Astrocyte (in vitro differentiated cells and primary cell): ENCODE measurements at regions not wholly inside any gene's neighbourhood (a gene's known extent, or its start where the extent isn't known, plus 50 kb on each side); places are given as distances from the start of the nearest gene placed in this dataset.

Experiments used
- DNase-seq: peaks from one replicate; pipeline ENCODE4 v3.0.0-alpha.2; 2010; ENCODE audit warnings: low read depth
- FAIRE-seq: peaks from 2 replicates; lab custom pipeline; 2011; peaks lifted over from hg19 to GRCh38; lab: Jason Lieb, UNC
- H2AFZ ChIP-seq: 2 replicates; pipeline ENCODE4 v1.6.0; 2012; ENCODE audit warnings: low read depth, low read length, inconsistent platforms
- H3K27ac ChIP-seq: 2 replicates; pipeline ENCODE4 v1.5.1; 2011; ENCODE audit warnings: low read depth, low read length, inconsistent platforms
- H3K27me3 ChIP-seq: 2 replicates; pipeline ENCODE4 v1.6.0; 2011; ENCODE audit warnings: low read length, inconsistent platforms; ENCODE audit not compliant: insufficient read depth
- H3K36me3 ChIP-seq: 2 replicates; pipeline ENCODE4 v1.5.1; 2011; ENCODE audit warnings: low read length, inconsistent platforms; ENCODE audit not compliant: insufficient read depth
- H3K4me1 ChIP-seq: 2 replicates; pipeline ENCODE4 v1.5.1; 2011; ENCODE audit warnings: low read length, inconsistent platforms; ENCODE audit not compliant: insufficient read depth
- H3K4me2 ChIP-seq: 2 replicates; pipeline ENCODE4 v1.6.0; 2012; ENCODE audit warnings: low read length, inconsistent platforms
- H3K4me3 ChIP-seq: 2 replicates; pipeline ENCODE4 v1.5.1; 2011; ENCODE audit warnings: low read depth, mild to moderate bottlenecking, low read length, inconsistent platforms; ENCODE audit not compliant: insufficient read depth
- H3K79me2 ChIP-seq: 2 replicates; pipeline ENCODE4 v1.6.0; 2012; ENCODE audit warnings: mild to moderate bottlenecking, low read length, inconsistent platforms; ENCODE audit not compliant: insufficient read depth
- H3K9ac ChIP-seq: 2 replicates; pipeline ENCODE4 v1.6.0; 2012; ENCODE audit warnings: mild to moderate bottlenecking, low read length, inconsistent platforms
- H3K9me3 ChIP-seq: 2 replicates; pipeline ENCODE4 v1.5.1; 2012; ENCODE audit warnings: low read depth, mild to moderate bottlenecking, low read length, inconsistent platforms; ENCODE audit not compliant: insufficient read depth
- H4K20me1 ChIP-seq: 2 replicates; pipeline ENCODE4 v1.6.0; 2012; ENCODE audit warnings: low read length, inconsistent platforms; ENCODE audit not compliant: insufficient read depth
- H3K27ac Mint-ChIP-seq: one replicate; pipeline ENCODE4 v1.8.0; 2021; ENCODE audit warnings: mild to moderate bottlenecking, mixed read lengths; ENCODE audit not compliant: unreplicated experiment
- H3K27me3 Mint-ChIP-seq: one replicate; pipeline ENCODE4 v1.8.0; 2021; ENCODE audit warnings: low read depth, mixed read lengths; ENCODE audit not compliant: unreplicated experiment
- H3K36me3 Mint-ChIP-seq: one replicate; pipeline ENCODE4 v1.8.0; 2021; ENCODE audit warnings: low read depth, mixed read lengths; ENCODE audit not compliant: unreplicated experiment
- H3K4me1 Mint-ChIP-seq: one replicate; pipeline ENCODE4 v1.8.0; 2021; ENCODE audit warnings: low read depth, mixed read lengths; ENCODE audit not compliant: unreplicated experiment
- H3K4me3 Mint-ChIP-seq: one replicate; pipeline ENCODE4 v1.8.0; 2021; ENCODE audit warnings: mild to moderate bottlenecking, moderate library complexity, mixed read lengths; ENCODE audit not compliant: unreplicated experiment
- H3K9me3 Mint-ChIP-seq: one replicate; pipeline ENCODE4 v1.8.0; 2021; ENCODE audit warnings: mild to moderate bottlenecking, mixed read lengths; ENCODE audit not compliant: unreplicated experiment
- CTCF ChIP-seq: IDR thresholded peaks from 2 replicates; pipeline ENCODE4 v1.5.1; 2011; ENCODE audit warnings: low read depth, mild to moderate bottlenecking, inconsistent platforms, low read length, moderate library complexity; ENCODE audit not compliant: insufficient read depth
- EZH2 ChIP-seq: IDR thresholded peaks from 2 replicates; pipeline ENCODE4 v1.6.1; 2012; ENCODE audit warnings: mild to moderate bottlenecking, low read length, inconsistent platforms; ENCODE audit not compliant: insufficient read depth

GRCh38 chr18:11496526-11497172 lies 112.7 kb upstream of the SLC35G4 start:
- no peak for TF ChIP-seq EZH2
- TF ChIP-seq CTCF = no peak
- no peaks in the 10 kb centered on the region for H3K27me3 ChIP-seq
- H3K27me3 Mint-ChIP-seq = no peaks in the 10 kb centered on the region
- H3K36me3 Mint-ChIP-seq = no peaks in the 10 kb centered on the region
- no peak overlapping the region for H3K4me3 Mint-ChIP-seq
- no peak overlapping the region for H3K27ac ChIP-seq
- DNase-seq = no peak
- no peaks in the 10 kb centered on the region for H3K79me2 ChIP-seq
- no peaks in the 10 kb centered on the region for H3K36me3 ChIP-seq
- no peak overlapping the region for H3K9ac ChIP-seq
- H2AFZ ChIP-seq = no peak overlapping the region
- peaks cover 2% of the 10 kb centered on the region for H3K9me3 Mint-ChIP-seq
- H3K9me3 ChIP-seq = no peaks in the 10 kb centered on the region
- no peak overlapping the region for H3K4me2 ChIP-seq
- H3K27ac Mint-ChIP-seq = peak overlapping the region; percentile 3
- H3K4me3 ChIP-seq = no peak overlapping the region
- peaks cover 50% of the 10 kb centered on the region for H3K4me1 Mint-ChIP-seq
- H4K20me1 ChIP-seq = no peaks in the 10 kb centered on the region
- no peak for FAIRE-seq
- H3K4me1 ChIP-seq = peaks cover 22% of the 10 kb centered on the region

GRCh38 chr18:11495441-11495840 lies 114.0 kb upstream of the SLC35G4 start:
- Histone ChIP-seq H2AFZ (no peak overlapping the region), H3K9ac (no peak overlapping the region), H3K36me3 (no peaks in the 10 kb centered on the region), H3K4me2 (no peak overlapping the region), H3K4me3 (no peak overlapping the region), H3K4me1 (peaks cover 12% of the 10 kb centered on the region), H4K20me1 (no peaks in the 10 kb centered on the region), H3K27ac (no peak overlapping the region), H3K27me3 (no peaks in the 10 kb centered on the region), H3K79me2 (no peaks in the 10 kb centered on the region), H3K9me3 (no peaks in the 10 kb centered on the region)
- Mint-ChIP-seq H3K27me3 (no peaks in the 10 kb centered on the region), H3K4me3 (no peak overlapping the region), H3K36me3 (no peaks in the 10 kb centered on the region), H3K9me3 (peaks cover 2% of the 10 kb centered on the region), H3K4me1 (peaks cover 42% of the 10 kb centered on the region), H3K27ac (no peak overlapping the region)
- TF ChIP-seq EZH2 = no peak
- no peak for TF ChIP-seq CTCF
- DNase-seq (no peak), FAIRE-seq (no peak)

- peaks cover 4% of the 10 kb centered on the region for H3K4me1 ChIP-seq
- no peaks in the 10 kb centered on the region for H3K36me3 ChIP-seq
- peak; percentile 61 for DNase-seq
- no peaks in the 10 kb centered on the region for H3K36me3 Mint-ChIP-seq
- peak; percentile 9 for FAIRE-seq
- no peak overlapping the region for H3K4me3 Mint-ChIP-seq
- H3K4me1 Mint-ChIP-seq = peaks cover 29% of the 10 kb centered on the region
- H4K20me1 ChIP-seq = no peaks in the 10 kb centered on the region
- no peak overlapping the region for H3K4me3 ChIP-seq
- no peaks in the 10 kb centered on the region for H3K27me3 ChIP-seq
- H3K4me2 ChIP-seq = peak overlapping the region; percentile 30
- H3K27me3 Mint-ChIP-seq = peaks cover 2% of the 10 kb centered on the region
- H3K27ac ChIP-seq = peak overlapping the region; percentile 49
- no peak overlapping the region for H3K9ac ChIP-seq
- no peaks in the 10 kb centered on the region for H3K9me3 ChIP-seq
- no peaks in the 10 kb centered on the region for H3K79me2 ChIP-seq
- H3K27ac Mint-ChIP-seq = peak overlapping the region; percentile 86
- peaks cover 2% of the 10 kb centered on the region for H3K9me3 Mint-ChIP-seq
- H2AFZ ChIP-seq = no peak overlapping the region
- TF ChIP-seq CTCF (no peak), EZH2 (no peak)
Observed at GRCh38 chr18:11494107-11494506, 115.3 kb upstream of the SLC35G4 start.
